ENCODE measurements at regions not wholly inside any gene's neighbourhood (a gene's known extent, or its start where the extent isn't known, plus 50 kb on each side); places are given as distances from the start of the nearest gene placed in this dataset.
"Not testable (repeated sequence)": the region's sequence is repeated elsewhere in the genome, so short reads cannot be mapped to it uniquely, and the experiment has no call there.

DNA sequence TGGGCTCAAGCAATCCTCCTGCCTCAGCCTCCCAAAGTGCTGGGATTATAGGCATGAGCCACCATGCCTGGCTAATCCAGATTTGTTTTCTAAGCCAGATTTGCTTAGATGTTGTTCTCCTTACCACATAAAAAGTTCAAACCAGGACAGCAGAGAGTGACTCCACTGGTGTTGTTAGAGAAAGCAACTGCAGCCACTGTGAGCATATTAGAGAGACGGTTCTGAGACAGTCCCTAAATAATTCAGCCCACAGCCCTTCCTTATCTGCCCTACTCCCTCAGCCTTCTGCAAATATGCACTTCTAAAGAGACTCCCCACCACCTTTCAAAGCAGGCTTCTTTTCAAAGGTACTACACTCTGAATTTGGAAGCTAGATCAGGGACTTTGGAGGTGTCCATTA, 96.1 kb downstream of the DRD1 start:
- no peak for DNase-seq (ENCODE audit: low read depth in 3 of 3, low spot score in 2 of 3)

DNA sequence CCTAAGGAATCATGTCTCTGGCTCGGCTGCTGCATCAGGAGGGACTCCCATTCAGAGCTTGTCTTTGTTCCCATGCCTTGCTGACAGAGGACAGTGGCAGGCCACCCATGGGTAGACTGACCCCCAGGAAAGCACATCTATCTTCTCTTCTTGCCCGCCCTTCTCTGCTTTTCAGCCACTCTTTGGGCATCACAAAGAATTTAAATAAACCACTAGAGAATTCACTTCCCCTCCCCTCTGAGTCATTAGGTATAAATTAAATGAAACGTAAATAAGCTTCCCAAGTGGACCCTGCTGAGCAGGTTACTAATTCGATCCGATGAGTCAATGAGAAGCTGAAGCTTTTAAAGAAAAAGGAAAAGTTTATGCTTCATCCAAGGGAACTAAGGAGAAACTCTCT, 97.0 kb downstream of the DRD1 start:
- no peak for DNase-seq (ENCODE audit: low read depth in 3 of 3, low spot score in 2 of 3)

DNA sequence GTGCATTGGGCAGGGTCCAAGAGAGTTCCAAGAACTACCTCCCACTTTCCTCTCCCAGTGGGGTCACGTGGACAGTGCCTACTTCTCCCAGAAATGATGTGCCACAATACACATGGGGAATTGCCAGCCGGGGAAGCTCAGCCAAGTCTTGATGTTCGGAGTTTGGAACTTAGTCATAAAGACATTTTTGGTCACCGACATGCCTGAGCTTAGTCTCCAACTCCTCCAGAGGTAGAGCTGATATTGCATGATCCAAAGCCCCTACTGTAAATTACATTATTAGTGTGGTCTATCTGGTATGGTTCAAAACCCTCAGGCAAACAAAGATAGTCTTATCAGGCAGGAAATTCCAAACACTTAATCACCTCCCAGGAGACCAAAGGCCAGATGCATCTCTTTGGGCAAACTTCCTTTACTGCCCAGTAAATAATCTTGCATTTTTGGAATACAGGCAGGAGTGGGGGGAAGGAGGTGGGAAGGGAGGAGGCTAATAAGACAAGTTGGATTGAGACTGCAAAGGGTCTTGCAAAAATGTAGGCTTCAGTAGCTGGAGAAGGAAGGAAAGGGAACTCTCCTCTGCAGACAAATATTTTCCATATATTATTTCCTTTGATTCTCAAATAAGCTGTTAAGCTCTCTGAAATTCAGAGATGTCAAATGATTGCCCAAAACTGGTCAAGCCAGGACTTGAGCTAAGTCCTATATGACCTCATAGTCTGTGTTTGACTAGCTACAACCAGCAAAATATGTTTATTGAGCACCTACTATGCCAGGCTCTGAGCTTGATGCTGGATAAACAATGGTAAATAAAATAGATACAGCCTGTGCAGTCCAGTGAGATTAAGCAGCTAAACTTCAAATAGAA, 99.4 kb downstream of the DRD1 start:
- DNase-seq (ENCODE audit: low read depth in 3 of 3, low spot score in 2 of 3): no peak

DNA sequence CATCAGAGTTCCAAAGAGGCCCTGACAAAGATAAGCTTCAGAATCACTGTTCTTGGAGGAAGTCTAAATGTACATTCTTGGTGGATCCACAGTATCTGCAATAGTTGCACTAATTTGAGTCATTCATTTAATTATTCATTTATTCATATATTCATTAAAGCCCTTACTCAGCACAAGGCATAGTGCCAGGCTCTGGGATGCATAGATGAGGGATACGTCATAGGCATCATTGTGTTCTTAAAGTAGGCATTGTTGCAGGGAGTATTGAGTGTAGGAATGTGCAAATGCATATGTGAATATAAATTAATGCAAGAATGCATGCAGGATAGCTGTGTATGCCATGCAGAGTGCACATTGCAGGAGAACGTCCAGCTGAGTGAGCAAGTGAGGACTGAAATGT, 100.7 kb downstream of the DRD1 start:
- no peak for DNase-seq (ENCODE audit: low read depth in 3 of 3, low spot score in 2 of 3)

DNA sequence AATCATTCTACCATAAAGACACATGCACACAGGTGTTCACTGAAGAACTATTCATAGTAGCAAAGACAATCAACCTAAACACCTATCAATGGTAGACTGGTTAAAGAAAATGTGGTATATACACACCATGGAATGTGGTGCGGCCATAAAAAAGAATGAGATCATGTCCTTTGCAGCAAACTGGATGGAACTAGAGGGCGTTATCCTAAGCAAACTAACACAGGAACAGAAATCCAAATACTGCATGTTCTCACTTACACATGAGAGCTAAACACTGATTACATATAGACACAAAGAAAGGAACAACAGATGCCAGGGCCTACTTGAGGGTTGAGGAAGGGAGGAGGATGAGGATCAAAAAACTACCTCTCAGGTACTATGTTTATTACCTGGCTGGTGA, 103.8 kb downstream of the DRD1 start:
- DNase-seq (ENCODE audit: low read depth in 3 of 3, low spot score in 2 of 3): no peak

DNA sequence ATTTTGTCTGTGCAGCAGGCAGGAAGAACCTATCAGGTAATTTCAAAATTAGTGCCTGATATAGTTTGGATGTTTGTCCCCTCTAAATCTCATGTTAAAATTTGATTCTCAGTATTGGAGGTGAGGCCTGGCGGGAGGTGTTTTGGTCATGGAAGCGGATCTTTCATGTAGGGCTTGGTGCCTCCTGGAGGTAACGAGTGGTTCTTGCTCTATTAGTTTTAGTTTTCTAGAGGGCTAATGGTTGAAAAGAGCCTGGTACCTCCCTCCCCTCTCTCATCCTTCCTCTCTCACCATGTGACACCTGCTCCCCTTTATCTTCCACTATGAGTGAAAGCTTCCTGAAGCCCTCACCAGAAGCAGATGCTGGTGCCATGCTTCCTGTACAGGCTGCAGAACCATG, 106.3 kb downstream of the DRD1 start:
- DNase-seq (ENCODE audit: low read depth in 3 of 3, low spot score in 2 of 3): no peak

DNA sequence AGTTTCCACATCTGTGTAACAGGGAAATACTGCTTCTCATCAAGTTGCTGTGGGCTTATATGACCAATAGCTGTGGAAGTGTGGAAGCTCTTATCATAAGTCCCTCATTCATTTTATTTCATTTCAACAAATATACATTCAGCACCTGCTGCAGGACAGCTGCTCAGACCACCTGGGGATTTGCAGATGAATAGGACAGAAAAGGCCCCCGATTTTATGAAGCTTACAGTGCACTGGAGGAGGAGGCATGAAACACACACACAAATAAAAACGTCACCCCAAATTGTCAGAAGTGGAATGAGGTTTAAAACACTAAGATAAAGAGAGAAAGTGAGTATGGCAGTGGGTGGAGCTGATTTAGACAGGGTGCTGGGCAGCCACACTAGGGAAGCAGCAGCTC, 107.2 kb downstream of the DRD1 start:
- no peak for DNase-seq (ENCODE audit: low read depth in 3 of 3, low spot score in 2 of 3)

DNA sequence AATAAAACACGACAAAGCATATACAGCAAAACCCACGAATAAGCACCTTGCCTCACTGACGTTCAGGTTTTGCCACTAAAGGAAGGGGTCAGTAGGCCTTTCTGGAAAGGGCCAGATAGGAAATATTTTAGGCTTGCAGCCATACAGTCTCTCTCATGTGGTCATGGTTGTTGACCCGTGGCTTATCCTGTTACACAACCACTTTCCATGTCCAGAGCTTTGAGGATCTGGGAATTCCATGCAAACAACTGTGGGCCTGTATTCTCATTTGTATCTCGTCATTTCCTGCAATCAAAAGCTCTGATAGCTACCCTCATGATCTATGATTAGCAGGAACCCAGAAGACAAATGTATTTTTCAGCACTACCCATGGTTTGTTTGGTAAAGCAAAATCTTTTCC, 108.3 kb downstream of the DRD1 start:
- DNase-seq (ENCODE audit: low read depth in 3 of 3, low spot score in 2 of 3): no peak

DNA sequence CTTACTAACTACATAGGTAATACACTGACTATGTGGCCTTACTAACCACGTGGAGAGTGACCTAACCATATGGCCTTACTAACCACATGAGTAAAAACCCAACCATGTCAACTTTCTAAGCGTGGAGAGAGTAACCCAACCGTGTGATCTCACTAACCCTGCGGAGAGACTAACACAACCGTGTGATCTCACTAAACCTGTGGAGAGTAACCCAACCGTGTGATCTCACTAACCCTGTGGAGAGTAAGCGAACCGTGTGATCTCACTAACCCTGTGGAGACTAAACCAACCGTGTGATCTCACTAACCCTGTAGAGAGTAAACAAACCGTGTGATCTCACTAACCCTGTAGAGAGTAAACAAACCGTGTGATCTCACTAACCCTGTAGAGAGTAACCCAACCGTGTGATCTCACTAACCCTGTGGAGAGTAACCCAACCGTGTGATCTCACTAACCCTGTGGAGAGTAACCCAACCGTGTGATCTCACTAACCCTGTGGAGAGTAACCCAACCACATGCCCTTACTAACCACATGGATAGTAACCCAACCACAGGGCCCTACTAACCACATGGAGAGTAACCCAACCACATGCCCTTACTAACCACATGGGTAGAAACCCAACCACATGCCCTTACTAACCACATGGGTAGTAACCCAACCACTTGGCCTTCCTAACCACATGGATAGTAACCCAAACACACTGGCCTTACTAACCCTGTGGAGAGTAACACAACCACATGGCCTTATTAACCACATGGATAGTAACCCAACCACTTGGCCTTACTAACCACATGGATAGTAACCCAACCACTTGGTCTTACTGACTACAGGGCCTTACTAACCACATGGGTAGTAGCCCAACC, 112.6 kb downstream of the DRD1 start:
- DNase-seq (ENCODE audit: low read depth in 3 of 3, low spot score in 2 of 3): not testable (repeated sequence)

DNA sequence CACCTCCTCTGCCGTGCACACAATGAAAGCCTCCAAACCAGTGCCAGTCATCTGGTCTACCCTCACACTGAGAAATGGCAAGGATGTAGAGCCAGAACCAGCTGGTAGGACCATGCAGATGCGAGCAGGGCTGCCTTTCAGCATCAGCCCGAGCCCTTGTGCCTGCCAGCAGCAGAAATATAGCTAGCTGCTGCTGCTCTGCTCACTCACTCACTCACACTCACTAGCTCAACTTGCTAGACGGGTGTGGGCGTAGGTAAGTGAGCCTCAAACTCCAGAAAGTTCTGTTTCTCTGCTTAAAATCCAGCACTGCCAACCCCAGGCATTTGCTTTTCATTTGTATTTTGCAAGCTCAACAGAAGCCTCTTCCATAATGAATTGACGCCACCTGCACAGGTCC, 114.0 kb downstream of the DRD1 start:
- DNase-seq (ENCODE audit: low read depth in 3 of 3, low spot score in 2 of 3): no peak

DNA sequence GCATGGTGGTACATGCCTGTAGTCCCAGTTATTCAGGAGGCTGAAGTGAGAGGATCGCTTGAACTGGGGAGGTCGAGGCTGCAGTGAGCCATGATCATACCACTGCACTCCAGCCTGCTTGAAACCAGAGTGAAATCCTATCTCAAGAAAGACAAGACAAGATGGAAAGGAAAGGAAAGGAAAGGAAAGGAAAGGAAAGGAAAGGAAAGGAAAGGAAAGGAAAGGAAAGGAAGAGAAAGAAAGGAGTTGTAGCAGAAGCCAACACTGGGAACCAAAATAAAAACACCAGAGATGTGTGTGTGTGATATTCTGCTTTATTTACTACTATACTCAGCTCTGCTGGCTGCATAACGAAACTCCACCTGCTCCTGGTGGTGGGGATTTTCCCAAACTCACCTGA, 115.3 kb downstream of the DRD1 start:
- DNase-seq (ENCODE audit: low read depth in 3 of 3, low spot score in 2 of 3): no peak

DNA sequence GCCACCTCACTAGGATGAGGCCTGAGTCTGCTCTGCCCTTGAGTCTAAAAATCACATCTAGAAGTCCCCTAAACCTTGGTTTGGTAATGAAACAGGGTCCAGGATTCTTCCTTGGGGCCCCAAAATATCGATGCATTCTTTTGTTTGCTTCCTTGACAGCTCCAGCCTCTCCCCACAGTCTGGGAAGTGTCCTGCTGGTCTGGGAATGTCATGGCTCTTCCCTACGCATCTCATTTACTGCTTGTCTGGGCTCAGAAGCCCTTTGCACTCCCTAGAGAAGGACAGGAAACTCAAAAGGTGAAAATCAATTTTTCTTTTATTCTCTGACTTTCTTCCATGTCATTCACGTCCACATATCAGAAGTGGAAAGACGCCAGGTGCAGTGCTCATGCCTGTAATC, 115.8 kb downstream of the DRD1 start:
- no peak for DNase-seq (ENCODE audit: low read depth in 3 of 3, low spot score in 2 of 3)

DNA sequence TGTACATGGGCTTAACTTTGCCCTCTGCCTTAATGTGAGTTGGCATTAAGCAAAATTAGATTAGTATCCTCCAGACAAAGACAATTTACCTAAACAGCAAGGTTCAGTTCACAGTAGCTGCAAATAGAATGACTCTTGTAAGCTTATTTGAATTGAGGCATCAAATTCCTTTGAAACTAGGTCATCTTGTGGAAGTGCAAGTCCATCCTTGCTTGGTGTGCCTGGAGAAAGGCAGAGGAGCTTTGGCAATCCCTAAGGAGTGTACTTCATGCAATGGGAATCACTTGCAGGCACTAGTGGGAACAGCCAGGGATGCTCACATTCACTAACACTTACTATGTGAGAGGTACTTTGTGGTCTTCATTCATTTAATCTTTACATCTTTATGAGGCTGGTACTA, 118.3 kb downstream of the DRD1 start:
- DNase-seq (ENCODE audit: low read depth in 3 of 3, low spot score in 2 of 3): no peak

DNA sequence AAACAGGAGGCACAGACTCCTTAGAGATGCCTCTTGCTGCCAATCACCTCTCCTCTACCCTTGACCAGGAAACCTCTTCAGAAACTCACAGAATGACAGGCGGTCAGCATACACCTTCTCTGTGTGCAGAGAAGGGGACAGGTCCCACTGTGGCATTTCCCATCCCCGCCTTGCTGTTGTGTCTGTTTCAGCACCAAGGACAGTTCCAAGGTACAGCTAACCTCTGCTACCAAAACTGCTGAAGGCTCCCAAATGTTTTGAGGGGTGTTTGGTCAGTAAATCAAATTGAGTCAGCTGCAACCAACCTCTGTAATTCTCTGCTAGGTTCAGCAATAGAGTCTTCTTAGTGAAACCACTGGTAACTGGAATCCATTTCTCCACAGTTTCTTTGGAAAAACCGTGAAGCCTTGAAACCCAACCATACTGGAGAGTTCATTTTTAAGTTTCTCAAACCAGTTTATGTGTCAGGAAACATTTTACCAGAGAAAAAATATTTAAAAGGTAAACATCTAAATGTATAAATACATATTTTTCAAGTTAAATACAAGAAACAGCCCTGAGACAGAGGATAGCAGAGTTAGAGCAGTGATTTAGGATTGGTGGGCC, 122.0 kb downstream of the DRD1 start:
- DNase-seq (ENCODE audit: low read depth in 3 of 3, low spot score in 2 of 3): peak; percentile 45 to 55 (median 47)

DNA sequence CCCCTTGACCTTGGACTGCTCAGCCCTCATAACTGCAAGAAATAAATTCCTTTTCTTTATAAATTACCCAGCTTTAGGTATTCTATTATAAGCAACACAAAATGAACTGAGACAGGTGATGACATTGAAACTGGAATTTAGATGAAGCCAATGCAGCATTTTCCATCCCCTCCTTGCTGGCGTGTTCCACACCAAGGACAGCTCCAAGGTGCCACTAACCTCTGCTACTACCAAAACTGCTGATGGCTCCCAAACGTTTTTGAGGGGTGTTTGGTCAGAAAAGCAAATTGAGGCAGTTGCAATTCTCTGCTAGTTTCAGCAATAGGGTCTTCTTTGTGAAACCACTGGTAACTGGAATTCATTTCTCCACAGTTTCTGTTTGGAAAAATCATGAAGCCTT, 124.8 kb downstream of the DRD1 start:
- no peak for DNase-seq (ENCODE audit: low read depth in 3 of 3, low spot score in 2 of 3)

DNA sequence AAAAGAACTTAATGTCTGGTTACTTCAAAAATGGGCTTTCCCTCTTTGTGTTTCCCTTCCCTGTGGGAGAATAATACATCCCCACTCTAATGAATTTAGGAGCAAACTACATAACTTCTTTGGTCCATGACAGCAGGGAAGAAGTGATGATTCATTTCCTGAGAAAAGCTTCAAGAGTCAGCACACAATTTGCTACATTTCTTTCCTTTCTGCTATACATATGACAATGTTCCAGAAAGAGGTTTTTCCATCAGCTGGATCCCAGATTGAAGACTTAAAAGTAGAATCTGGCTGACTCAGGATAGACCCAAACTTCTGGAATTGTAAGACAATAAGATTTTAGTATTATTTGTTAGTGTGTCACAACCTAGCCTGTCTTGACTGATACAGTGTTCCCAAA, 126.1 kb downstream of the DRD1 start:
- DNase-seq (ENCODE audit: low read depth in 3 of 3, low spot score in 2 of 3): no peak

DNA sequence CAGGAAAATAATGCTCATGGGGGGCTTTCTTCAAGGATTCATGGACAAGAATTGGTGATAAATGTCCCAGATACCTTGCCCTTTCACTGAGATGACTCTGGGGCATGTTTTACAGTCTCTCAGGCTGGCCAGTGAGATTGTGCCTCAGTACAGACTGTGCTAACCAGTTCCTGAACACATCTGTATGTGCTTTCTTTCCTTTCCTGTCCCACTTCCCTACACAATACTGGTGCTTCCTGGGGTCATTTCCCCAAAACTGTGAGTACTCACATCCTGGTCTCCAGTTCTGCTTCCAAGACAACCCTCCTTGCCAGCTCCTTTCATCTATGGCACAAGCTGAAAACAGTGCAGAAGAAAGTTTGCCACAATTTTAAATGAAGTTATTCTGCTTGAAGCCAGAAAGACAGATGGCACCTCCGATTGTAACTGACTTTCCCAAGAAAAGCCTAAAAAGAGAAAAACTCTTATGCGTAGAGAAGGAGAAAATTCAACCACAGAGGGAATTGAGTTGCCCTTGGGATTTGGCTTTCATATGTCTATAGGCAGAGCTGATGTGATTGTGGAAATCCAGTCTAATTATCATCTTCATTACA, 134.7 kb downstream of the DRD1 start:
- no peak for DNase-seq (ENCODE audit: low read depth in 3 of 3, low spot score in 2 of 3)

DNA sequence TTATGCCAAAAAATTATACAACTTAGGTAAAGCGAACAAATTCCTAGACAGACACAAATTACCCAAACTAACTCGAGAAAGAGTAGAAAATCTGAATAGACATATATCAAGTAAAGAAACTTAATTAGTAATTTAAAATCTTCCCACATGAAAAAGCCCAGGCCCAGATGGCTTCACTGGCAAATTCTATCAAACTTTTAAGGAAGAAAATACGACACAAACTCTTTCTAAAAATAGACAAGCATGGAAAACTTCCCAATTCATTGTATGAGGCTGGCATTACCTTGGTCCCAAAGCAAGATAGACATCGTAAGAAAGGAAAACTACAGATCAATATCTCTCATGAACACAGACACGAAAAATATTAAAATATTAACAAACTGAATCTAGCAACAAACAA, 135.3 kb downstream of the DRD1 start:
- DNase-seq (ENCODE audit: low read depth in 3 of 3, low spot score in 2 of 3): no peak

DNA sequence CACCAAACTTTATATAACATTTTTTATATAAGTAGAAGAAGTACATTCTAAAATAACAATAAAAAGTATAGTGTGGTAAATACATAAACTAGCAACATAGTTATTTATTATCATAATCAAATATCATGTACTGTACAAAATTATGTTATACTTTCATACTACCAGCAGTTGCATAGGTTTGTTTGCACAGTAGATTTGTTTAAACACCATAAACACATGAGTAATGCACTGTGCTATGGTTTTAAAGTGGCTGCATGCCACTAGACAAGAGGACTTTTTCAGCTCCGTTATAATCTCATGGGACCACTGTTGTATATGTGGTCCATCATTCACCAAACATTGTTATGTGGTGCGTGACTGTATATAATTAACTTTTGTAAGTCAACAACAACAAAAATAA, 137.6 kb downstream of the DRD1 start:
- DNase-seq (ENCODE audit: low read depth in 3 of 3, low spot score in 2 of 3): no peak

DNA sequence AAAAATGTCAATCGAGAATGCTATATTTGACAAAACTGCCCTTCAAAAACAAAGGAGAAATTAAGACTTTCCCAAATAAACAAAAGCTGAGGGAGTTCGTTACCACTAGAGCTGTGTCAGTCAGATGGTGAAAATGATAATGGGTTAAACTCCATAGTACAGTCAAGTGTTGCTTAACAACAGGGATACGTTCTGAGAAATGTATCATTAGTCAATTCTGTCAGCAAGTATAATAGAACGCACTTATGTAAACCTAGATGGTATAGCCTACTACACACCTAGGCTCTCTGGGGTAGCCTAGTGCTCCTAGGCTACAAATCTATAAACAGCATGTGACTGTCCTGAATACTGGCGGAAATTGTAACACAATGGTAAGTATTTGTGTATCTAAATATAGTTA, 138.7 kb downstream of the DRD1 start:
- no peak for DNase-seq (ENCODE audit: low read depth in 3 of 3, low spot score in 2 of 3)

DNA sequence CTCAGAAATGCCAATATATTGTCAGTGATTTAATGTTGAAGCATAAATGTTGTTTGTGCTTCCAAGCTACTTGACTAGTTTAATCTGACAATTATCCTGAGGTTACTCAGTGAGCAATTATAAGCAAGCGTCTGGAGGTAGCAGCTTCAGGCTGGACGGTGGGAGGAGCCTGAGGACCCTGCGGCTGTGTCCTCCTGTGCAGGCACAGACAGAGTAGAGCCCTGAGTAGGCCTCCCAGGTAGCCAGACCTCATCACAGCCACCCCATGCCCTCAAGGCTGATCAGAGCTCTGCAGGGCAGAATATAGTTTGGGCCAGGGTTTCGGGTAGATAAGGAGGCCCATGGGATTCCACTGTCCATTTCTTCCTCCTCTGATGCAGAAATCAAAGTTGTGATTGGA, 153.6 kb downstream of the DRD1 start:
- no peak for DNase-seq (ENCODE audit: low read depth in 3 of 3, low spot score in 2 of 3)
